ENCODE measurements at regions not wholly inside any gene's neighbourhood (a gene's known extent, or its start where the extent isn't known, plus 50 kb on each side); places are given as distances from the start of the nearest gene placed in this dataset.
A peak's percentile ranks its signal among the peaks of the same experiment; 100 is the strongest.

DNA sequence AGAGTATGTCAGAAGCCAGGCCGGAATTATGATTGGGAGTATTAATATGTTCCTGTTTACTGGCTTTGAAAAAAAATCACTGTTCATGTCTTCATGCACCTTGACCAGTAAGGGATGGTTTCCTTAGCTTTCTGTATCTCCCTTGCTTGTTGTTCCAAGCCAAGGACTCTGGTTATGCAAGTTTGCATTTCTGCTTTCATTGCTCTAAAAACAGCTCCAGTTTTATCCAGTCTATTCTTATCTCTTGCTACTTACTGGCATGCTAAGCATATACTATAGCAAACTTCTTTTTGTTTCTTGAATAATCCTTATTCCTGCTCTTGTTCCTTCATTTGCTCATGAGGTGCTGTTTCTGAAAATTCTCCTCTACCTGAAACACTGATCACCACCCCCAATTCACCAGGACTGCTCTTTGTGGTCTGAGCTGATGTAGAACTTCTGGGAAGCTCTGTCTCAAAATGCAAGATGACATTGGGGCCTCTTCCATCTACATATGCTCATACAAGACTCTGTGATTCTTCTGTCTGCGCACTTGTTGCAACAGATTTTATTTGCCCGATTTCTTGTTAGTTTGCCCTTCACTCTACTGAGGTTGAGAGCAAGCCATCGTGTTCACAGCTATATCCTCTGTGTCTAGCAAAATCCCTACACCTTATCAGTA is 173.0 kb downstream of the EBLN2 start:
- no peak overlapping the region for H3K23ac ChIP-seq (ENCODE audit: low read length)
- no peak overlapping the region for H3K4me2 ChIP-seq (ENCODE audit: low read length)
- no peak overlapping the region for H3K4ac ChIP-seq (ENCODE audit: low read depth, low read length)
- no peak overlapping the region for H4K91ac ChIP-seq (ENCODE audit: low read depth, low read length)
- H2BK12ac ChIP-seq (ENCODE audit: low read length): no peak overlapping the region
- H2AK5ac ChIP-seq (ENCODE audit: low read length): no peak overlapping the region
- H3K4me1 ChIP-seq (ENCODE audit: control insufficient read depth in 1 of 2, insufficient read depth in 2 of 2, low read length in 2 of 2): no peaks in the 10 kb centered on the region
- DNase-seq: no peak
- H3K79me2 ChIP-seq (ENCODE audit: control insufficient read depth, insufficient read depth, low read length, poor library complexity): no peaks in the 10 kb centered on the region
- H4K12ac ChIP-seq (ENCODE audit: low read depth, low read length): no peak overlapping the region
- no peaks in the 10 kb centered on the region for H3K36me3 ChIP-seq (ENCODE audit: control insufficient read depth in 1 of 2, insufficient read depth in 2 of 2, low read length in 2 of 2)
- no peak overlapping the region for H3K4me3 ChIP-seq (ENCODE audit: low read depth, low read length)
- H2BK5ac ChIP-seq (ENCODE audit: low read depth, low read length, poor library complexity): no peak overlapping the region
- H3K9me3 ChIP-seq (ENCODE audit: insufficient read depth, low read depth, low read length): no peaks in the 10 kb centered on the region
- H2BK120ac ChIP-seq (ENCODE audit: insufficient read depth, low read length, poor library complexity): no peak overlapping the region
- H2AFZ ChIP-seq (ENCODE audit: insufficient read depth, low read length, poor library complexity): no peak overlapping the region
- no peak overlapping the region for H3K14ac ChIP-seq (ENCODE audit: low read length)
- no CpG with 5 or more reads among the region's 4 CpGs for WGBS (ENCODE audit: extremely low coverage, insufficient coverage, insufficient read length)
- no peak overlapping the region for H3K27ac ChIP-seq (ENCODE audit: low read depth, low read length)
- H3K18ac ChIP-seq (ENCODE audit: low read length): no peak overlapping the region
- no peaks in the 10 kb centered on the region for H3K79me1 ChIP-seq (ENCODE audit: low read length)
- no peaks in the 10 kb centered on the region for H3K27me3 ChIP-seq (ENCODE audit: insufficient read depth, low read length)
- H3K9ac ChIP-seq (ENCODE audit: low read length): no peak overlapping the region
- no peak overlapping the region for H4K8ac ChIP-seq (ENCODE audit: low read depth, low read length)

GRCh38 chr3:73235768-73236167 is 174.3 kb downstream of the EBLN2 start:
- Histone ChIP-seq H3K14ac (ENCODE audit: low read length) (no peak overlapping the region), H3K9me3 (ENCODE audit: insufficient read depth, low read depth, low read length) (no peaks in the 10 kb centered on the region), H3K9ac (ENCODE audit: low read length) (no peak overlapping the region), H3K23ac (ENCODE audit: low read length) (no peak overlapping the region), H3K4me2 (ENCODE audit: low read length) (no peak overlapping the region), H3K36me3 (ENCODE audit: control insufficient read depth in 1 of 2, insufficient read depth in 2 of 2, low read length in 2 of 2) (no peaks in the 10 kb centered on the region), H3K27ac (ENCODE audit: low read depth, low read length) (no peak overlapping the region), H3K4me1 (ENCODE audit: control insufficient read depth in 1 of 2, insufficient read depth in 2 of 2, low read length in 2 of 2) (no peaks in the 10 kb centered on the region), H4K91ac (ENCODE audit: low read depth, low read length) (no peak overlapping the region), H4K8ac (ENCODE audit: low read depth, low read length) (no peak overlapping the region), H3K4me3 (ENCODE audit: low read depth, low read length) (no peak overlapping the region), H3K79me1 (ENCODE audit: low read length) (no peaks in the 10 kb centered on the region), H2BK12ac (ENCODE audit: low read length) (no peak overlapping the region), H3K79me2 (ENCODE audit: control insufficient read depth, insufficient read depth, low read length, poor library complexity) (no peaks in the 10 kb centered on the region), H2AFZ (ENCODE audit: insufficient read depth, low read length, poor library complexity) (no peak overlapping the region), H2BK5ac (ENCODE audit: low read depth, low read length, poor library complexity) (no peak overlapping the region), H3K18ac (ENCODE audit: low read length) (no peak overlapping the region), H2AK5ac (ENCODE audit: low read length) (no peak overlapping the region), H3K4ac (ENCODE audit: low read depth, low read length) (no peak overlapping the region), H4K12ac (ENCODE audit: low read depth, low read length) (no peak overlapping the region), H2BK120ac (ENCODE audit: insufficient read depth, low read length, poor library complexity) (no peak overlapping the region), H3K27me3 (ENCODE audit: insufficient read depth, low read length) (no peaks in the 10 kb centered on the region)
- no CpG with 5 or more reads among the region's 7 CpGs for WGBS (ENCODE audit: extremely low coverage, insufficient coverage, insufficient read length)
- no peak for DNase-seq

DNA sequence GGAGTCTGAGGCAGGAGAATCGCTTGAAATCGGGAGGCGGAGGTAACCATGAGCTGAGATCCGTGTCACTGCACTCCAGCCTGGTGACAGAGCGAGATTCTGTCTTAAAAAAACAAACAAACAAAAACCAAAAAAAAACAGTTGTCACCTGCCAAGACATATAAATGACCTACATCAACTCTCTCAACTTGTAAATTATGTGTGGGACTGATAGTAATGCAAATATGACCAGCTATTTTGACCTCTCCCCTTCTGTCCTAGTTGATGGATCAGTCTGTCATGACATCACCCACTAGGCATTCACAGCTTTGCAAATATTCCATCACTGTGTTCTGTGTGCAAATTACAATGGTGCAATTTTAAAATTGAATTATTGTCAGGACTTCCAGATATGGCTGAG is 175.4 kb downstream of the EBLN2 start:
- Histone ChIP-seq H3K36me3 (ENCODE audit: control insufficient read depth in 1 of 2, insufficient read depth in 2 of 2, low read length in 2 of 2) (no peaks in the 10 kb centered on the region), H3K4ac (ENCODE audit: low read depth, low read length) (no peak overlapping the region), H3K9me3 (ENCODE audit: insufficient read depth, low read depth, low read length) (no peaks in the 10 kb centered on the region), H3K27ac (ENCODE audit: low read depth, low read length) (no peak overlapping the region), H3K9ac (ENCODE audit: low read length) (no peak overlapping the region), H4K12ac (ENCODE audit: low read depth, low read length) (no peak overlapping the region), H4K91ac (ENCODE audit: low read depth, low read length) (no peak overlapping the region), H3K79me1 (ENCODE audit: low read length) (no peaks in the 10 kb centered on the region), H3K23ac (ENCODE audit: low read length) (no peak overlapping the region), H2BK5ac (ENCODE audit: low read depth, low read length, poor library complexity) (no peak overlapping the region), H2AFZ (ENCODE audit: insufficient read depth, low read length, poor library complexity) (no peak overlapping the region), H2AK5ac (ENCODE audit: low read length) (no peak overlapping the region), H3K27me3 (ENCODE audit: insufficient read depth, low read length) (no peaks in the 10 kb centered on the region), H4K8ac (ENCODE audit: low read depth, low read length) (no peak overlapping the region), H3K4me1 (ENCODE audit: control insufficient read depth in 1 of 2, insufficient read depth in 2 of 2, low read length in 2 of 2) (no peaks in the 10 kb centered on the region), H3K14ac (ENCODE audit: low read length) (no peak overlapping the region), H3K4me2 (ENCODE audit: low read length) (no peak overlapping the region), H2BK120ac (ENCODE audit: insufficient read depth, low read length, poor library complexity) (no peak overlapping the region), H3K18ac (ENCODE audit: low read length) (no peak overlapping the region), H3K79me2 (ENCODE audit: control insufficient read depth, insufficient read depth, low read length, poor library complexity) (no peaks in the 10 kb centered on the region), H3K4me3 (ENCODE audit: low read depth, low read length) (no peak overlapping the region), H2BK12ac (ENCODE audit: low read length) (no peak overlapping the region)
- DNase-seq: peak in 1 of 2 donors; percentile 48
- WGBS (ENCODE audit: extremely low coverage, insufficient coverage, insufficient read length): no CpG with 5 or more reads among the region's 5 CpGs

GRCh38 chr3:73243740-73244139 is 182.3 kb downstream of the EBLN2 start:
- H3K27ac ChIP-seq (ENCODE audit: low read depth, low read length): no peak overlapping the region
- H2BK120ac ChIP-seq (ENCODE audit: insufficient read depth, low read length, poor library complexity): no peak overlapping the region
- no peaks in the 10 kb centered on the region for H3K79me1 ChIP-seq (ENCODE audit: low read length)
- no peak for DNase-seq
- no peak overlapping the region for H4K91ac ChIP-seq (ENCODE audit: low read depth, low read length)
- no peak overlapping the region for H2AK5ac ChIP-seq (ENCODE audit: low read length)
- no peak overlapping the region for H3K23ac ChIP-seq (ENCODE audit: low read length)
- H3K9me3 ChIP-seq (ENCODE audit: insufficient read depth, low read depth, low read length): peaks cover 2% of the 10 kb centered on the region
- H3K9ac ChIP-seq (ENCODE audit: low read length): no peak overlapping the region
- H3K14ac ChIP-seq (ENCODE audit: low read length): no peak overlapping the region
- H4K12ac ChIP-seq (ENCODE audit: low read depth, low read length): no peak overlapping the region
- H4K8ac ChIP-seq (ENCODE audit: low read depth, low read length): no peak overlapping the region
- H2BK12ac ChIP-seq (ENCODE audit: low read length): no peak overlapping the region
- H2BK5ac ChIP-seq (ENCODE audit: low read depth, low read length, poor library complexity): no peak overlapping the region
- H3K79me2 ChIP-seq (ENCODE audit: control insufficient read depth, insufficient read depth, low read length, poor library complexity): no peaks in the 10 kb centered on the region
- no peak overlapping the region for H3K4me3 ChIP-seq (ENCODE audit: low read depth, low read length)
- no peaks in the 10 kb centered on the region for H3K4me1 ChIP-seq (ENCODE audit: control insufficient read depth in 1 of 2, insufficient read depth in 2 of 2, low read length in 2 of 2)
- no peak overlapping the region for H3K4ac ChIP-seq (ENCODE audit: low read depth, low read length)
- no peak overlapping the region for H3K18ac ChIP-seq (ENCODE audit: low read length)
- H2AFZ ChIP-seq (ENCODE audit: insufficient read depth, low read length, poor library complexity): no peak overlapping the region
- no peaks in the 10 kb centered on the region for H3K27me3 ChIP-seq (ENCODE audit: insufficient read depth, low read length)
- no peaks in the 10 kb centered on the region for H3K36me3 ChIP-seq (ENCODE audit: control insufficient read depth in 1 of 2, insufficient read depth in 2 of 2, low read length in 2 of 2)
- no CpG with 5 or more reads among the region's 3 CpGs for WGBS (ENCODE audit: extremely low coverage, insufficient coverage, insufficient read length)
- H3K4me2 ChIP-seq (ENCODE audit: low read length): no peak overlapping the region

Data from trophoblast cell (in vitro differentiated cells and primary cell).